ENCODE measurements at regions not wholly inside any gene's neighbourhood (a gene's known extent, or its start where the extent isn't known, plus 50 kb on each side); places are given as distances from the start of the nearest gene placed in this dataset.

DNA sequence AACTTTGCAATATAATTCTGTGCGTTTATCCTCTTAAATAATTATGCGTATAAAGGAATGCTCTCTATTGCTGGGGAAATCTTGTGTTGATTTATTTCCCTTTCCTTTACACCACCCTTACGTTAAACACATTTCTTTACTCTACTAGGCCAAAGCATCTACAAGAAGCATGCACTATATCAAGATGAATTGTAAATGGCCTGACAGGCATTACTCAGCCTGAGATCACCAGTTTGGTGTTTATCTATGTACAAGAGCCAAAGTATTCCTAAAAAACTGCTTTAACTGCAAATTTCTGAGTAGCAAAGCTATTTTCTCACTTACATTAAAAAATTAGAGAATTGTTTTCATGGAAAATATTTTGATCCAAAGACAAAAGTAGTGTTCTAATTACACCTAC, 114.8 kb downstream of the TYW3 start:
- Histone ChIP-seq H3K27ac (ENCODE audit: control insufficient read depth, insufficient read depth) (no peak overlapping the region), H3K4me1 (ENCODE audit: control insufficient read depth, insufficient read depth, low read length) (no peaks in the 10 kb centered on the region), H3K36me3 (ENCODE audit: control insufficient read depth in 2 of 2, insufficient read depth in 2 of 2, low read length in 1 of 2) (no peaks in the 10 kb centered on the region), H3K79me2 (ENCODE audit: control insufficient read depth, insufficient read depth, low read length) (no peaks in the 10 kb centered on the region), H3K9me3 (replicated peaks; ENCODE audit: control insufficient read depth, insufficient read depth, low read length) (no peaks in the 10 kb centered on the region), H3K9ac (ENCODE audit: control insufficient read depth, insufficient read depth, low read length) (no peak overlapping the region), H3K4me3 (no peak overlapping the region), H2AFZ (ENCODE audit: control insufficient read depth, low read depth, low read length) (no peak overlapping the region), H3K4me2 (ENCODE audit: control insufficient read depth, insufficient read depth) (no peak overlapping the region), H4K20me1 (ENCODE audit: control insufficient read depth, insufficient read depth) (no peaks in the 10 kb centered on the region), H3K27me3 (replicated peaks in 1 of 2; ENCODE audit: control insufficient read depth in 2 of 2, insufficient read depth in 2 of 2, low read length in 1 of 2) (no peaks in the 10 kb centered on the region)
- no TSS peak for BruUV-seq (replicated peaks)
- ChIA-PET CTCF (no interaction called here), POLR2A (no interaction called here), RAD21 (ENCODE audit: unreplicated experiment) (no interaction called here), SMC1A (ENCODE audit: uncharacterized antibody, unreplicated experiment) (interaction anchor here (1.0 kb wide), 1 partner anchor 23 kb away, joined by 5 read pairs; no protein-coding TSS in a partner anchor)
- TF ChIP-seq SREBF1 (IDR thresholded peaks at IDR 0.05; ENCODE audit: low read length) (no peak), CHD2 (IDR thresholded peaks at IDR 0.05; ENCODE audit: borderline replicate concordance, low read depth, low read length) (no peak), TARDBP (IDR thresholded peaks at IDR 0.05; ENCODE audit: borderline replicate concordance) (no peak), TAF1 (IDR thresholded peaks at IDR 0.05; ENCODE audit: borderline replicate concordance, low read depth, low read length) (no peak), HCFC1 (IDR thresholded peaks at IDR 0.05; ENCODE audit: low read length) (no peak), BRCA1 (IDR thresholded peaks at IDR 0.05; ENCODE audit: low read depth, low read length) (no peak), RELA (IDR thresholded peaks at IDR 0.05; ENCODE audit: borderline replicate concordance, partially characterized antibody) (no peak), CREB1 (IDR thresholded peaks at IDR 0.05; ENCODE audit: low read depth) (no peak), NFYA (IDR thresholded peaks at IDR 0.05; ENCODE audit: borderline replicate concordance, low read depth, low read length) (no peak), MTA2 (IDR thresholded peaks at IDR 0.05; ENCODE audit: low read depth) (no peak), BMI1 (IDR thresholded peaks at IDR 0.05; ENCODE audit: borderline replicate concordance) (no peak)
- TF ChIP-seq, protein P1, sequence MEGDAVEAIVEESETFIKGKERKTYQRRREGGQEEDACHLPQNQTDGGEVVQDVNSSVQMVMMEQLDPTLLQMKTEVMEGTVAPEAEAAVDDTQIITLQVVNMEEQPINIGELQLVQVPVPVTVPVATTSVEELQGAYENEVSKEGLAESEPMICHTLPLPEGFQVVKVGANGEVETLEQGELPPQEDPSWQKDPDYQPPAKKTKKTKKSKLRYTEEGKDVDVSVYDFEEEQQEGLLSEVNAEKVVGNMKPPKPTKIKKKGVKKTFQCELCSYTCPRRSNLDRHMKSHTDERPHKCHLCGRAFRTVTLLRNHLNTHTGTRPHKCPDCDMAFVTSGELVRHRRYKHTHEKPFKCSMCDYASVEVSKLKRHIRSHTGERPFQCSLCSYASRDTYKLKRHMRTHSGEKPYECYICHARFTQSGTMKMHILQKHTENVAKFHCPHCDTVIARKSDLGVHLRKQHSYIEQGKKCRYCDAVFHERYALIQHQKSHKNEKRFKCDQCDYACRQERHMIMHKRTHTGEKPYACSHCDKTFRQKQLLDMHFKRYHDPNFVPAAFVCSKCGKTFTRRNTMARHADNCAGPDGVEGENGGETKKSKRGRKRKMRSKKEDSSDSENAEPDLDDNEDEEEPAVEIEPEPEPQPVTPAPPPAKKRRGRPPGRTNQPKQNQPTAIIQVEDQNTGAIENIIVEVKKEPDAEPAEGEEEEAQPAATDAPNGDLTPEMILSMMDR (IDR thresholded peaks at IDR 0.05 in 2 of 3, conservative IDR thresholded peaks at IDR 0.05 in 1 of 3; ENCODE audit: control insufficient read depth in 2 of 3, extremely low read depth in 1 of 3, insufficient read depth in 1 of 3, low read depth in 3 of 3, low read length in 3 of 3), result no peak
- in situ Hi-C loops (cut with MboI), result no loop called here
- ATAC-seq (no peak), FAIRE-seq (no peak), DNase-seq (ENCODE audit: low read depth, low spot score) (no peak)
- WGBS (ENCODE audit: insufficient coverage, insufficient replicate concordance, low lambda C conversion rate, missing lambda C conversion rate), result 32% methylated on average over 3 of the region's 3 CpGs
- intact Hi-C loops (cut with micrococcal nuclease; ENCODE audit: unreplicated experiment), result no loop called here

All from GM12878 (cell line).